Parathyroid adenoma (tissue), 2 donors: ENCODE measurements at regions not wholly inside any gene's neighbourhood (a gene's known extent, or its start where the extent isn't known, plus 50 kb on each side); places are given as distances from the start of the nearest gene placed in this dataset.

Source experiments
- H2AFZ ChIP-seq: fragments of 300-600 bp; sonication (generic); one replicate; pipeline ENCODE4 v1.7.0; 2017; ENCODE audit warnings: antibody characterized with exemption, mild to moderate bottlenecking
- H3K27ac ChIP-seq: fragments of 300-600 bp; sonication (generic); one replicate; pipeline ENCODE4 v1.7.0; 2017
- H3K27me3 ChIP-seq: fragments of 300-600 bp; sonication (generic); one replicate; pipeline ENCODE4 v1.7.0; 2017; ENCODE audit warnings: low read length; ENCODE audit not compliant: control insufficient read depth, insufficient read depth
- H3K36me3 ChIP-seq: fragments of 300-600 bp; sonication (generic); one replicate; pipeline ENCODE4 v1.7.0; 2017; ENCODE audit warnings: low read length; ENCODE audit not compliant: control insufficient read depth, insufficient read depth
- H3K4me1 ChIP-seq: fragments of 300-600 bp; sonication (generic); one replicate; pipeline ENCODE4 v1.7.0; 2017; ENCODE audit warnings: control low read depth
- H3K4me2 ChIP-seq: fragments of 300-600 bp; sonication (generic); one replicate; pipeline ENCODE4 v1.7.0; 2017; ENCODE audit warnings: low read length
- H3K4me3 ChIP-seq: fragments of 300-600 bp; sonication (generic); one replicate; pipeline ENCODE4 v1.7.0; 2017; ENCODE audit warnings: low read depth, low read length
- H3K79me2 ChIP-seq: fragments of 300-600 bp; sonication (generic); one replicate; pipeline ENCODE4 v1.7.0; 2017; ENCODE audit warnings: control low read depth
- H3K9ac ChIP-seq: fragments of 300-600 bp; sonication (generic); one replicate; pipeline ENCODE4 v1.7.0; 2017; ENCODE audit warnings: mild to moderate bottlenecking
- H3K9me3 ChIP-seq: fragments of 300-600 bp; sonication (generic); one replicate; pipeline ENCODE4 v1.7.0; 2017; ENCODE audit warnings: low read length; ENCODE audit not compliant: control insufficient read depth
- TF ChIP-seq, protein P1 (sequence below): fragments of 300-600 bp; sonication (generic); IDR thresholded peaks from one replicate; pipeline ENCODE4 v1.7.0; 2017; ENCODE audit warnings: antibody characterized with exemption, mild to moderate bottlenecking
- donor health status: primary hyperparathyroidism.

DNA sequence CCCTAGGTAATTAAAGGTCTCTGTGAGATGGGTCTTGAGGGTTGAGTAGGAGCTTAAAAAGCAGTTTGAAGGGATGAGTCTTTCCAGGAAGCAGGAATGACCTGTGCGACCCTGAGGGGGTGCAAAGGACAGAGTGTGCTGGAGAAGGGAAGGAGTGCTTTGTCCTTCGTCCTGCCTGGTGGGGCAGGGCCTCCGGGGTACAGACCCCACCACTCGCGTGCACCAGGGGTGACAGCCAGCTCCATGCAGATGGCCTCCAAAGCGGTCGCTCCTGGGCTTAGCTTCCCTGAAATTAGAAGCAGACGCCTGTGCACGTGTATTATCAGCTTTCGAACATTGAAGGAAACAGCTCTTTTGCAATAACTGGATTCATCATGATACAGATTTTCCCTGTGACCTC, 959.8 kb downstream of the BRD1 start:
- H3K27me3 ChIP-seq, result no peaks in the 10 kb centered on the region
- TF ChIP-seq, protein P1, sequence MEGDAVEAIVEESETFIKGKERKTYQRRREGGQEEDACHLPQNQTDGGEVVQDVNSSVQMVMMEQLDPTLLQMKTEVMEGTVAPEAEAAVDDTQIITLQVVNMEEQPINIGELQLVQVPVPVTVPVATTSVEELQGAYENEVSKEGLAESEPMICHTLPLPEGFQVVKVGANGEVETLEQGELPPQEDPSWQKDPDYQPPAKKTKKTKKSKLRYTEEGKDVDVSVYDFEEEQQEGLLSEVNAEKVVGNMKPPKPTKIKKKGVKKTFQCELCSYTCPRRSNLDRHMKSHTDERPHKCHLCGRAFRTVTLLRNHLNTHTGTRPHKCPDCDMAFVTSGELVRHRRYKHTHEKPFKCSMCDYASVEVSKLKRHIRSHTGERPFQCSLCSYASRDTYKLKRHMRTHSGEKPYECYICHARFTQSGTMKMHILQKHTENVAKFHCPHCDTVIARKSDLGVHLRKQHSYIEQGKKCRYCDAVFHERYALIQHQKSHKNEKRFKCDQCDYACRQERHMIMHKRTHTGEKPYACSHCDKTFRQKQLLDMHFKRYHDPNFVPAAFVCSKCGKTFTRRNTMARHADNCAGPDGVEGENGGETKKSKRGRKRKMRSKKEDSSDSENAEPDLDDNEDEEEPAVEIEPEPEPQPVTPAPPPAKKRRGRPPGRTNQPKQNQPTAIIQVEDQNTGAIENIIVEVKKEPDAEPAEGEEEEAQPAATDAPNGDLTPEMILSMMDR, result no peak
- no peaks in the 10 kb centered on the region for H3K4me1 ChIP-seq
- no peak overlapping the region for H3K27ac ChIP-seq
- H3K9ac ChIP-seq, result no peak overlapping the region
- H3K9me3 ChIP-seq, result no peaks in the 10 kb centered on the region
- H2AFZ ChIP-seq, result no peak overlapping the region
- H3K36me3 ChIP-seq, result no peaks in the 10 kb centered on the region
- H3K4me2 ChIP-seq, result no peak overlapping the region
- no peaks in the 10 kb centered on the region for H3K79me2 ChIP-seq
- no peak overlapping the region for H3K4me3 ChIP-seq

DNA sequence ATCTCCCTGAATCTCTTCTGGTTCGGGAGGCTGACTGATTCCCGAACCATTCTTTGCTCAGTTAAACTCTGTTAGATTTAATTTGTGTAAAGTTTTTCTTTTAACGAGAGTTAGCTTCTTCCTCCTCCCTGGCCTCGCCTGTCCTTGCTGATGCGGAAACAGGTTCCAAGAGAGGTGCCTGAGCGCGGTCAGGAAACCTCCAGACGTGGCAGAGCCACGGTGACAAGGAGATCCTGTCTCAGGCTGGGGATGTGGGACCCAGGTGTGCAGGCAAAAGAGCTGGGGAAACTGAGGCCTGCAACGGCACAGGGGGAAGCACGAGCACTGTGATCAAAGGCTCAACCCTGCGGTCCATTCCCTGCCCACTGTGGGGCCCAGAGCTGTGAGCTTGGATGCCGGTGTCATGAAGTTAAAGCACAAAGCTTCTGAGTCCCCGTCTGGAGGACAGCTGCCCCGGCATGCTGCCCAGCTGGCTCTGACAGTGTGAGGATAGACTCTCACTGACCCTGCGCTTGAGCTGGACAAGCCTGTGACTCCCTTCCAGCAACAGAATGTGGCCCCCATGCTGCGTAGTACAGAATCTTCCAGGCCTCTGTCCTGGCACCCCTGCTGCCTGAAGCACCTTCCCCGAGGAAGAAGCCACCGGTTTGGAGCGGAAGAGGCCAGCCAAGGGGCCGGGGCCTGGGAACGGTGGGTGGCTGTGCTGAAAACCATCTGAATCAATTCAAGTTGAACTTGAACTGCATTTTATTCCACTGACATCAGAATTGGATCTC, 960.6 kb downstream of the BRD1 start:
- Histone ChIP-seq H3K79me2 (no peaks in the 10 kb centered on the region), H3K9ac (no peak overlapping the region), H3K9me3 (no peaks in the 10 kb centered on the region), H3K4me3 (no peak overlapping the region), H3K27me3 (no peaks in the 10 kb centered on the region), H2AFZ (no peak overlapping the region), H3K36me3 (no peaks in the 10 kb centered on the region), H3K4me1 (no peaks in the 10 kb centered on the region), H3K4me2 (no peak overlapping the region), H3K27ac (no peak overlapping the region)
- TF ChIP-seq, protein P1, result no peak

DNA sequence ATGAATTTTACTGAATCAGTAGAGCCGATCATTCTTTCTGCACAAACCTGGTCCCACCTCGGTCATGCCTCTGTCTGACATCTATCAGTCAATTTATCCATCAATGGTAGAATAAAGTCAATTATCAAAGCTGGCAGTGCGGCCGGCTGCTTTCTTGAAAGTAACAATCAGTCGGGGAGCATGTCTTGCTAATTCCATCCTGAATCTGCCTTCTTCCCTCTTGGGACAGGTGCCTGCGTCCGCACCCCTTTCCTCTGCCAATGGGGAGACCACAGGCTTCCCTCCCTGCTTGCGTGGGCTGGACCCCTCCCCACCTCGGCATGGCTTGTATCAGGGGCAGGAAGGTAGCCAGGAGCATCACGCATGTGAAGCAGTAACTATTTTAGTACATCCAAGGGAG, 962.9 kb downstream of the BRD1 start:
- TF ChIP-seq, protein P1, result no peak
- H2AFZ ChIP-seq, result no peak overlapping the region
- no peak overlapping the region for H3K9ac ChIP-seq
- H3K4me3 ChIP-seq, result no peak overlapping the region
- no peaks in the 10 kb centered on the region for H3K9me3 ChIP-seq
- no peak overlapping the region for H3K27ac ChIP-seq
- H3K27me3 ChIP-seq, result no peaks in the 10 kb centered on the region
- H3K79me2 ChIP-seq, result no peaks in the 10 kb centered on the region
- H3K36me3 ChIP-seq, result no peaks in the 10 kb centered on the region
- no peaks in the 10 kb centered on the region for H3K4me1 ChIP-seq
- H3K4me2 ChIP-seq, result no peak overlapping the region

DNA sequence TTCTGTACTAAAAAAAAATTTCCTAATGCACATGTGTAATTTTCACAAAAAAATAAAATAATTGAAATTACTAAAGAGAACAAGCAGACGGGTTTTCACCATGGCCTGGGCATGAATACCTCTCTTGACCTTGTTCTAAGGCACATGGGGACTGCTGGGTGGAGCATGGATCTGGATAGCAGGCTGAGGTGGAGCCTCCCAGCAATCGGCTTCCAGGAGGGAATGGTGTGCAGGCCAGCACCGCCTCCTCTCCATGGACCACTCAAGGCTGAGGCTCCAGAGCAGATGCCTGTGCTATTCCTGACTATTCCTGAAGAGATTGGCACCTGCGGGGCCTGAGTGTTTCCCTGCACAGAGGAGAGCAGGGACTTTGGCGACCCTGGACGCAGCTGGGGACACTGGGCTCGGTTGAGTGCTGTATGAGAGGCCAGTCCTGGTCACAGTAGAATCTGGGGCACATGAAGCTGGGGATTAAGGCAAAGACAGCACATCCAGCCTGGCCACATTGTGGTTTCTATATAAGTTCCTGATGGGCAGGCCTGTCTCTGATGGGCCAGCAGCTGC, 963.6 kb downstream of the BRD1 start:
- no peak overlapping the region for H3K4me3 ChIP-seq
- no peak overlapping the region for H3K27ac ChIP-seq
- no peaks in the 10 kb centered on the region for H3K27me3 ChIP-seq
- no peaks in the 10 kb centered on the region for H3K9me3 ChIP-seq
- no peak overlapping the region for H3K4me2 ChIP-seq
- no peaks in the 10 kb centered on the region for H3K36me3 ChIP-seq
- TF ChIP-seq, protein P1, result no peak
- H2AFZ ChIP-seq, result no peak overlapping the region
- H3K4me1 ChIP-seq, result no peaks in the 10 kb centered on the region
- no peaks in the 10 kb centered on the region for H3K79me2 ChIP-seq
- no peak overlapping the region for H3K9ac ChIP-seq

DNA sequence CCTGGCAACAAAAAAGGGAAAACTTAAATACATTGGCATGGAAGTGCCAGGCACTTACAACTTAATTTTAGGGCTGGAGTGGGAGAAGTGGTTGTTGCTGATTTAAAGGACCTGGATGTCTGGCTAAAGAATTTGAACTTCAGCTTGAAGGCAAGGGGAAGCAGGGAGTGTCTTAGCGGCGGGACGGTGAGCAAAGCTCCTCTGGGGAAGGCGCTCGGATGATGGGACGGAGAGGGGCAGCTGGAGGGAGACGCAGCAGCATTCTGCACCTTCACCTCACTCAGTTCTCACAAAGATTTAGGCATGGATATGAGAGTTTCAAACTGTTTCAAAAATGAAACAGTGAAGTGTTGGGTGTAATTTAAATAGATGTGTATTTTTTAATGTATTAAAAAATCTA, 967.1 kb downstream of the BRD1 start:
- TF ChIP-seq, protein P1, result no peak
- no peak overlapping the region for H3K4me3 ChIP-seq
- H3K4me1 ChIP-seq, result no peaks in the 10 kb centered on the region
- no peaks in the 10 kb centered on the region for H3K9me3 ChIP-seq
- no peaks in the 10 kb centered on the region for H3K36me3 ChIP-seq
- H3K4me2 ChIP-seq, result no peak overlapping the region
- no peak overlapping the region for H3K27ac ChIP-seq
- H2AFZ ChIP-seq, result no peak overlapping the region
- no peaks in the 10 kb centered on the region for H3K79me2 ChIP-seq
- no peak overlapping the region for H3K9ac ChIP-seq
- no peaks in the 10 kb centered on the region for H3K27me3 ChIP-seq
